ENCODE measurements at regions not wholly inside any gene's neighbourhood (a gene's known extent, or its start where the extent isn't known, plus 50 kb on each side); places are given as distances from the start of the nearest gene placed in this dataset.
"Not testable (repeated sequence)": the region's sequence is repeated elsewhere in the genome, so short reads cannot be mapped to it uniquely, and the experiment has no call there.

DNA sequence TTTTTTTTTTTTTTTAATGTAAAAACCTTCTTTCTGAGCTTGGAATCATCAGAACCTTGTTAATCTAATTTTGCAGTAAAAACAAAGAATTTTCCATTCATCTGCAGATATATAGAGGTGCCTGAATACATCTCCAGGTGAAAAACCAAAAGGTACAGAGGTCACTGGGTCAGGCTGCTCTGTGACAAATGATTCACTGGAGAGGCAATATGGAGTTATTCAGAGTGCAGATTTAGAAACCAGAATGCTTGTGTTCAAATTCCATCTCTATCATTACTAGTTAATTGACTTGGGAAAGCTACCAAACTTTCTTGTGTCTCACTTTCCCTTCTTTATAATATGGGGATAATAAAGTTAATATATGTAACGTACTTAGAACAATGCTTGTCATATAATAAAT, 51.5 kb upstream of the C1orf53 start:
- FAIRE-seq = no peak
- TF ChIP-seq POU2F2 (IDR thresholded peaks at IDR 0.05; ENCODE audit: low read depth, low read length) = no peak
- no peak for TF ChIP-seq TAF1 (IDR thresholded peaks at IDR 0.05; ENCODE audit: low read depth, low read length)
- TF ChIP-seq POLR2A (IDR thresholded peaks at IDR 0.05; ENCODE audit: low read depth, low read length) = no peak
- no peak for DNase-seq (ENCODE audit: insufficient read length, low spot score)

DNA sequence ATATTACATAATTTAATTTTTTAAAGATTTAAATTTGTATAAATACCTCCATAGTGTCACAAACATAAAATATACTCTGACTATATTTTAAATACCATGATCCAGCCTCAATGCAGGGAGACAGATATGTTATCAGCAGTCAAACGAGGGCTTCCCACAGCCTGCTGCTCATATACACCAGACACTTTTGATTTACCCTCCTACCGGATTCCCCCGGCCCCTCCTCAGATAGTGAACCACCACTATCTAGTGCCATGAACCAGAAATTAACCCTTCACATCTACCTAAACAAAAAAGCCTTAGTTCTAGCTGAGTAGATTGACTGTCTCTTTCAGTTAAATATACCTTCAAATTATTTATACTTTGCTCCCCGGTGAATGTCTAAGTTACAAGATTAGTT, 52.4 kb upstream of the C1orf53 start:
- FAIRE-seq (no peak), DNase-seq (ENCODE audit: insufficient read length, low spot score) (no peak)
- no peak for TF ChIP-seq TAF1 (IDR thresholded peaks at IDR 0.05; ENCODE audit: low read depth, low read length)
- no peak for TF ChIP-seq SPI1 (IDR thresholded peaks at IDR 0.05; ENCODE audit: low read depth, low read length)
- TF ChIP-seq POLR2A (IDR thresholded peaks at IDR 0.05; ENCODE audit: low read depth, low read length) = no peak
- TF ChIP-seq POLR2AphosphoS5 (IDR thresholded peaks at IDR 0.05; ENCODE audit: low read depth, low read length) = no peak
- TF ChIP-seq PAX5 (IDR thresholded peaks at IDR 0.05; ENCODE audit: insufficient read depth, low read length, severe bottlenecking) = no peak

GRCh38 chr1:197848350-197848749, 54.1 kb upstream of the C1orf53 start:
- TF ChIP-seq POU2F2 (IDR thresholded peaks at IDR 0.05; ENCODE audit: low read depth, low read length) (no peak), POLR2AphosphoS5 (IDR thresholded peaks at IDR 0.05; ENCODE audit: low read depth, low read length) (no peak), POLR2A (IDR thresholded peaks at IDR 0.05; ENCODE audit: low read depth, low read length) (no peak), TAF1 (IDR thresholded peaks at IDR 0.05; ENCODE audit: low read depth, low read length) (no peak), PAX5 (IDR thresholded peaks at IDR 0.05; ENCODE audit: insufficient read depth, low read length, severe bottlenecking) (no peak), SPI1 (IDR thresholded peaks at IDR 0.05; ENCODE audit: low read depth, low read length) (no peak)
- FAIRE-seq (no peak), DNase-seq (ENCODE audit: insufficient read length, low spot score) (no peak)

- DNase-seq (ENCODE audit: insufficient read length, low spot score) (no peak), FAIRE-seq (no peak)
- TF ChIP-seq POLR2AphosphoS5 (IDR thresholded peaks at IDR 0.05; ENCODE audit: low read depth, low read length) (no peak), PAX5 (IDR thresholded peaks at IDR 0.05; ENCODE audit: insufficient read depth, low read length, severe bottlenecking) (no peak), POLR2A (IDR thresholded peaks at IDR 0.05; ENCODE audit: low read depth, low read length) (no peak), POU2F2 (IDR thresholded peaks at IDR 0.05; ENCODE audit: low read depth, low read length) (no peak), SPI1 (IDR thresholded peaks at IDR 0.05; ENCODE audit: low read depth, low read length) (no peak), TAF1 (IDR thresholded peaks at IDR 0.05; ENCODE audit: low read depth, low read length) (no peak)
Measured at GRCh38 chr1:197845886-197846285, 56.5 kb upstream of the C1orf53 start.

- FAIRE-seq (no peak), DNase-seq (ENCODE audit: insufficient read length, low spot score) (no peak)
- TF ChIP-seq POLR2AphosphoS5 (IDR thresholded peaks at IDR 0.05; ENCODE audit: low read depth, low read length) (no peak), POU2F2 (IDR thresholded peaks at IDR 0.05; ENCODE audit: low read depth, low read length) (no peak), TAF1 (IDR thresholded peaks at IDR 0.05; ENCODE audit: low read depth, low read length) (no peak), PAX5 (IDR thresholded peaks at IDR 0.05; ENCODE audit: insufficient read depth, low read length, severe bottlenecking) (no peak), POLR2A (IDR thresholded peaks at IDR 0.05; ENCODE audit: low read depth, low read length) (no peak), SPI1 (IDR thresholded peaks at IDR 0.05; ENCODE audit: low read depth, low read length) (no peak)
Measured at GRCh38 chr1:197844651-197845050, 57.8 kb upstream of the C1orf53 start.

DNA sequence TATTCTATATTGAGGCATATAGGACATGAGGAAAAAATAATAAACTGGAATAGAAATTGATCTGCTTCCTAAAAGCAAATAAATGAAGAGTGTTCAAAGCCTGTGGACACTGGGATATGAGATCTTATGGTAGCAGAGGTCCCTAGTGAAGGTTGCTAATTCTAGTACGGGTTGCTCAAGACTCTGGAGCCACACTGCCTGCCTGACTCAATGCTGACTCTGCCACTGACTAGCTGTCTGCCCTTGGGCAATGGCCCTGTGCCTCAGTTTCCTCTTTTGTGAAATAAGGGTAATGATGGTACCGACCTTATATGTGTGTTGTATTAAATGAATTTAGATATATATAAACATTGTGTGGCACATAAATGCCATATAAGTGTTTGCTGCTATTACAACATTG, 59.0 kb upstream of the C1orf53 start:
- DNase-seq (ENCODE audit: insufficient read length, low spot score) (no peak), FAIRE-seq (no peak)
- TF ChIP-seq POLR2AphosphoS5 (IDR thresholded peaks at IDR 0.05; ENCODE audit: low read depth, low read length) = no peak
- no peak for TF ChIP-seq POU2F2 (IDR thresholded peaks at IDR 0.05; ENCODE audit: low read depth, low read length)
- TF ChIP-seq POLR2A (IDR thresholded peaks at IDR 0.05; ENCODE audit: low read depth, low read length) = no peak
- no peak for TF ChIP-seq SPI1 (IDR thresholded peaks at IDR 0.05; ENCODE audit: low read depth, low read length)
- TF ChIP-seq TAF1 (IDR thresholded peaks at IDR 0.05; ENCODE audit: low read depth, low read length) = no peak
- TF ChIP-seq PAX5 (IDR thresholded peaks at IDR 0.05; ENCODE audit: insufficient read depth, low read length, severe bottlenecking) = no peak

DNA sequence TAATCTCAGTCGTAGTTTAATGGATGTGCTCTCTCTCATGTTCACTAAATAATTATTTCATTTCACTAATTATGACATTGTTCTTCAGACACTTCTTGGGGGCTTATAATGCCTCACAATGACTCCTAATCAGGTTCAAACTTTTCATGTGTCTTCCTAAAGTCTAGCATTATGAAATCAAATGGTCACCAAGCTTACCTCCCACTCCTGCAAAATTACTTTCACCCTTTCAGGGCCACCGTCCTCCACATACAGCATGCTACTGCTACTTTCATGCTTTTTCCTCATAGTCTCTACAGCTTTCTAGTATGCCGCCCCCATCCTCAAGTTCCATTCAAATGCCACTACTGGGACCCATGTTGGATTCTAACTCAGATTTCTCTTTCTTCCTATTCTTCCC, 59.8 kb upstream of the C1orf53 start:
- no peak for TF ChIP-seq PAX5 (IDR thresholded peaks at IDR 0.05; ENCODE audit: insufficient read depth, low read length, severe bottlenecking)
- TF ChIP-seq POLR2A (IDR thresholded peaks at IDR 0.05; ENCODE audit: low read depth, low read length) = no peak
- no peak for TF ChIP-seq SPI1 (IDR thresholded peaks at IDR 0.05; ENCODE audit: low read depth, low read length)
- no peak for TF ChIP-seq POLR2AphosphoS5 (IDR thresholded peaks at IDR 0.05; ENCODE audit: low read depth, low read length)
- no peak for TF ChIP-seq POU2F2 (IDR thresholded peaks at IDR 0.05; ENCODE audit: low read depth, low read length)
- TF ChIP-seq TAF1 (IDR thresholded peaks at IDR 0.05; ENCODE audit: low read depth, low read length) = no peak
- FAIRE-seq = no peak

DNA sequence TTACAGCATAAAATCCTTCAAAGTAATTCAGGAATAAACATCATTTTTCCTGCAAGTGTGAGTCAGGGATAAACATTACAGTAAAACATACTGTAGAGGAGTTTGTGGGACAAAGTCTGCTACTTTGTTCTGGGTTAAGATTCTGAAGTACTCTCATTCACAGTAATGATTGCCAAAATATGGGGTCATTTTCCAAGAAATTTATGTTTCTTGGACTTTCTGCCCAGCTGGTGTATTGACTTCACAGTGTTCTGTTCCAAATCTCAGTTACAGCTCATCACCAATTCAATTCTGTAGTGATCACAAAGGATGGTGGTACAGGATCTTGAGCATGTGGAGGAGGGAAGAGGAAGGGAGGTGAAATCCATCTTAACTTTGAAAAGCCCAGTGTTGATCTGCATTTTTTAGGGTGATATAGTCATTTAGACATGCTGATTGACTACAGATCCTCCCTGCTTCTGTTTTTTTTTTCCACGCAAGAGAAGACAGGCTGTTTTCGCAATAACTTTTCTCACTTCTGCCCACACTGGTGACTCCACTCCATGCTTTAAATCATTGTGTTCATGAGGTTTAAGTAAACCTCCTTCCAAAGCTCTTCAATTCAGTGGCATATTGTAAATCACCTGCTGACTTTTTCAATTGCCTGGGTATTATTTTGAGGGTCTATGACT, 60.4 kb upstream of the C1orf53 start:
- FAIRE-seq (no peak), DNase-seq (ENCODE audit: insufficient read length, low spot score) (no peak)
- no peak for TF ChIP-seq PAX5 (IDR thresholded peaks at IDR 0.05; ENCODE audit: insufficient read depth, low read length, severe bottlenecking)
- no peak for TF ChIP-seq POU2F2 (IDR thresholded peaks at IDR 0.05; ENCODE audit: low read depth, low read length)
- TF ChIP-seq SPI1 (IDR thresholded peaks at IDR 0.05; ENCODE audit: low read depth, low read length) = no peak
- no peak for TF ChIP-seq TAF1 (IDR thresholded peaks at IDR 0.05; ENCODE audit: low read depth, low read length)
- TF ChIP-seq POLR2AphosphoS5 (IDR thresholded peaks at IDR 0.05; ENCODE audit: low read depth, low read length) = no peak
- TF ChIP-seq POLR2A (IDR thresholded peaks at IDR 0.05; ENCODE audit: low read depth, low read length) = no peak

More for the DNA sequence above, 59.8 kb upstream of the C1orf53 start:
- no peak for DNase-seq (ENCODE audit: insufficient read length, low spot score)

DNA sequence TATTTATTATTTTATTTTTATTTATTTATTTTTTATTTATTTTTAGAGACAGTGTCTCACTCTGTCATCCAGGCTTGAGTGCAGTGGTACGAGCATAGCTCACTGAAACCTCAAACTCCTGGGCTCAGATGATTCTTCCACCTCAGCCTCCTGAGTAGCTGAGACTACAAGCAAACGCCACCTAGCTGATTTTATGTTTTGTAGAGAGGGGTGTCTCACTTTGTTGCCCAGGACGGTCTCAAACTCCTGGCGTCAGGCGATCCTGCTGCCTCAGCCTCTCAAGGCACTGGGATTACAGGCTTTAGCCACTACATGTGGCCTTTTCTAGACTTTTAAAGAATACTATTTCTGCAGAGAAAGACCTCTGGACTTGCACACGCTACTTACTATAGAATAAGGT, 61.3 kb upstream of the C1orf53 start:
- no peak for FAIRE-seq
- DNase-seq (ENCODE audit: insufficient read length, low spot score) = no peak
- TF ChIP-seq POLR2AphosphoS5 (IDR thresholded peaks at IDR 0.05; ENCODE audit: low read depth, low read length) = no peak
- TF ChIP-seq SPI1 (IDR thresholded peaks at IDR 0.05; ENCODE audit: low read depth, low read length) = no peak
- no peak for TF ChIP-seq TAF1 (IDR thresholded peaks at IDR 0.05; ENCODE audit: low read depth, low read length)
- TF ChIP-seq POLR2A (IDR thresholded peaks at IDR 0.05; ENCODE audit: low read depth, low read length) = no peak
- TF ChIP-seq PAX5 (IDR thresholded peaks at IDR 0.05; ENCODE audit: insufficient read depth, low read length, severe bottlenecking) = no peak
- TF ChIP-seq POU2F2 (IDR thresholded peaks at IDR 0.05; ENCODE audit: low read depth, low read length) = no peak

DNA sequence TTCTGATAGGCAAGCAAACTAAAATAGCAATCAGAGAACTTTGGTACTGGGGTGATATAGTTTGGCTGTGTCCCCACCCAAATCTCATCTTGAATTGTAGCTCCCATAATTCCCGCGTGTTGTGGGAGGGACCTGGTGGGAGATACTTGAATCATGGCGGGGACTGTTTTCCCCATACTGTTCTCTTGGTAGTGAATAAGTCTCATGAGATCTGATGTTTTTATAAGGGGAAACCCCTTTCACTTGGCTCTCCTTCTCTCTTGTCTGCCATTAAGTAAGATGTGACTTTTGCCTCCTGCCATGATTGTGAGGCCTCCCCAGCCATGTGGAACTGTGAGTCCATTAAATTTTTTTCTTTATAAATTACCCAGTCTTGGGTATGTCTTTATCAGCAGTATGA, 62.6 kb upstream of the C1orf53 start:
- DNase-seq (ENCODE audit: insufficient read length, low spot score) = not testable (repeated sequence)

More for the DNA sequence above, 62.6 kb upstream of the C1orf53 start:
- FAIRE-seq = not testable (repeated sequence)
